ENCODE measurements at regions not wholly inside any gene's neighbourhood (a gene's known extent, or its start where the extent isn't known, plus 50 kb on each side); places are given as distances from the start of the nearest gene placed in this dataset.

- Histone ChIP-seq H3K4me3 (no peak overlapping the region), H3K9me3 (no peaks in the 10 kb centered on the region), H3K27ac (no peak overlapping the region), H3K4me1 (peaks cover 0 to 14% (median 0%) of the 10 kb centered on the region in 4 donors), H3K27me3 (no peaks in the 10 kb centered on the region), H3K36me3 (no peaks in the 10 kb centered on the region)
- WGBS (ENCODE audit: insufficient coverage, low coverage, low lambda C conversion rate, missing lambda C conversion rate), result 100% methylated on average over 2 of the region's 2 CpGs
- no peak for TF ChIP-seq POLR2A (IDR thresholded peaks at IDR 0.05)
- TF ChIP-seq, protein P1, sequence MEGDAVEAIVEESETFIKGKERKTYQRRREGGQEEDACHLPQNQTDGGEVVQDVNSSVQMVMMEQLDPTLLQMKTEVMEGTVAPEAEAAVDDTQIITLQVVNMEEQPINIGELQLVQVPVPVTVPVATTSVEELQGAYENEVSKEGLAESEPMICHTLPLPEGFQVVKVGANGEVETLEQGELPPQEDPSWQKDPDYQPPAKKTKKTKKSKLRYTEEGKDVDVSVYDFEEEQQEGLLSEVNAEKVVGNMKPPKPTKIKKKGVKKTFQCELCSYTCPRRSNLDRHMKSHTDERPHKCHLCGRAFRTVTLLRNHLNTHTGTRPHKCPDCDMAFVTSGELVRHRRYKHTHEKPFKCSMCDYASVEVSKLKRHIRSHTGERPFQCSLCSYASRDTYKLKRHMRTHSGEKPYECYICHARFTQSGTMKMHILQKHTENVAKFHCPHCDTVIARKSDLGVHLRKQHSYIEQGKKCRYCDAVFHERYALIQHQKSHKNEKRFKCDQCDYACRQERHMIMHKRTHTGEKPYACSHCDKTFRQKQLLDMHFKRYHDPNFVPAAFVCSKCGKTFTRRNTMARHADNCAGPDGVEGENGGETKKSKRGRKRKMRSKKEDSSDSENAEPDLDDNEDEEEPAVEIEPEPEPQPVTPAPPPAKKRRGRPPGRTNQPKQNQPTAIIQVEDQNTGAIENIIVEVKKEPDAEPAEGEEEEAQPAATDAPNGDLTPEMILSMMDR (IDR thresholded peaks at IDR 0.05), result no peak
- DNase-seq (no peak), ATAC-seq (no peak)
- intact Hi-C loops (cut with DNase I), result no loop called here
These were observed 71.2 kb upstream of the RGL1 start for GRCh38 chr1:183733715-183734114.

DNA sequence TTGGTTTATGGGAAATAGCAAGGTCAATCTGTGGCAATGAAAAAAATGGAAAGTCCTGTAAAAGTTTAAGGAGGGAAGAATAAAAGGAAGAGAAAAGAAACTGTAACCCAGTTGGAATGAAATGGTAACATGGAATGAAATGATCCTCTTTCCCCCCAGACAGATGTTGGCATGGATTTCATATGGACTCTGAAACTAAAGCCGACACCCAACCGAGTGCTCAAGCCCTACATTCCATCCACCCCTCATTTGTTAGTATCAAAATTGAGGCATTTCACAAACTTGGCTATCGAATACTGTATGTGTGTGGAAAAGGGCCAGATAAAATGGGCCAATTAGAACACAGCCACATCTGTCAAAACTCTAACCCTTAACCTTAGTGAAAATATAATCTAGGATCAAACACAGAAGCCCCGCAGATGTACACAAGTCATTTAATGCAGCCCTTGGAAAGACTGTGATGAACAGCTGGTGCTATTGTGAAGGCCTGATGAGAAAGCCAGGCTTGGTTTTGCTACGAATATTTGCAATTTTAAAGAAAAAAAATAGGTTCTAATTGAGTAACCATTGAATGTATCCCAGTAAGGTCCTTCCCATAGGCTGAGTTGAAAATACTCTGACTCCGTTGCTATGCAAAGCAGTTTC, 72.6 kb upstream of the RGL1 start:
- Histone ChIP-seq H3K9me3 (no peaks in the 10 kb centered on the region), H3K4me1 (peaks cover 0 to 14% (median 0%) of the 10 kb centered on the region in 4 donors), H3K27me3 (no peaks in the 10 kb centered on the region), H3K4me3 (no peak overlapping the region), H3K27ac (no peak overlapping the region), H3K36me3 (no peaks in the 10 kb centered on the region)
- no peak for ATAC-seq
- intact Hi-C loops (cut with DNase I), result no loop called here
- 74% methylated on average over 5 of the region's 6 CpGs for WGBS (ENCODE audit: insufficient coverage, low coverage, low lambda C conversion rate, missing lambda C conversion rate)
- TF ChIP-seq, protein P1 (IDR thresholded peaks at IDR 0.05), result no peak
- no peak for TF ChIP-seq POLR2A (IDR thresholded peaks at IDR 0.05)
- no peak for DNase-seq

DNA sequence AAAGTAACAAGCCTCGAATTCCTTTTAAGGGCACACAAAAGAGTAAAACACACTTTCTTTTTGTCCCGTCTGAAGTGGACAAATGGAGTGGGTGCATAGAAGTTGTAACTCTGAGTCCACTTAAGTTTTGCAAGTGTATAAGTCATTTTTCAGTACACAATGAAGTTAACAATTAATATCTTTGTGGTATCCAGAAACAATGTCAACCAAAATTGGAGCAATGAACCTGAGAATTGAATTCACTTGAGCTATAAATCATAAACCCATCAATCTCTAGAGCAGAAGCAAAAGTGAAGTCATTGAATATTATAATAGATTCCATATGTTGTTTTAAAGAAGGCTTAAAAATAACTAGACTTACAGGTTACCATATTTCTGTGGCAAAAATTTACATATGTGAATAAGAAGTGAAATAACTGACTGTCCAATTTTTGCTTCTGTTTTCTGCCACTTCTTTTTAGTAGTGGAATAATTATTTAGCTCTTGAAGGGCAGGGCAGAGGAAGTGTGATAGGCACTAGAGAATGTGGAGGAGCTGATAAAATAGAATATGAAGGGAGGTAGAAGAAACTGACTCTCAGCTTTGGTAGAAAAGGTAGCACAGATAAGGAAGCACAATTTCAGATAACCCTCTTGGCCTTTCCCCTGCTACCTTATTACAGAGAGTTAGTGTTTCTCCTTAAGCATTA, 73.9 kb upstream of the RGL1 start:
- H3K27ac ChIP-seq, result no peak overlapping the region
- intact Hi-C loops (cut with DNase I), result no loop called here
- ATAC-seq (no peak), DNase-seq (no peak)
- H3K4me1 ChIP-seq, result peaks cover 0 to 14% (median 0%) of the 10 kb centered on the region in 4 donors
- H3K36me3 ChIP-seq, result no peaks in the 10 kb centered on the region
- 79% methylated on average over 2 of the region's 2 CpGs for WGBS (ENCODE audit: insufficient coverage, low coverage, low lambda C conversion rate, missing lambda C conversion rate)
- TF ChIP-seq, protein P1 (IDR thresholded peaks at IDR 0.05), result no peak
- no peak for TF ChIP-seq POLR2A (IDR thresholded peaks at IDR 0.05)
- H3K27me3 ChIP-seq, result no peaks in the 10 kb centered on the region
- H3K4me3 ChIP-seq, result no peak overlapping the region
- H3K9me3 ChIP-seq, result no peaks in the 10 kb centered on the region

GRCh38 chr1:183730107-183730724, 74.7 kb upstream of the RGL1 start:
- H3K4me3 ChIP-seq, result no peak overlapping the region
- intact Hi-C loops (cut with DNase I), result no loop called here
- H3K27ac ChIP-seq, result no peak overlapping the region
- no peak for TF ChIP-seq POLR2A (IDR thresholded peaks at IDR 0.05)
- TF ChIP-seq, protein P1 (IDR thresholded peaks at IDR 0.05), result no peak
- H3K9me3 ChIP-seq, result no peaks in the 10 kb centered on the region
- H3K36me3 ChIP-seq, result no peaks in the 10 kb centered on the region
- ATAC-seq (no peak), DNase-seq (no peak)
- H3K4me1 ChIP-seq, result peaks cover 0 to 13% (median 0%) of the 10 kb centered on the region in 4 donors
- 82% methylated on average over 2 of the region's 2 CpGs for WGBS (ENCODE audit: insufficient coverage, low coverage, low lambda C conversion rate, missing lambda C conversion rate)
- H3K27me3 ChIP-seq, result no peaks in the 10 kb centered on the region
